Dermis microvascular lymphatic vessel endothelial cell (primary cell): ENCODE measurements at regions not wholly inside any gene's neighbourhood (a gene's known extent, or its start where the extent isn't known, plus 50 kb on each side); places are given as distances from the start of the nearest gene placed in this dataset.
A peak's percentile ranks its signal among the peaks of the same experiment; 100 is the strongest.
"Not testable (repeated sequence)": the region's sequence is repeated elsewhere in the genome, so short reads cannot be mapped to it uniquely, and the experiment has no call there.

Experiments
- DNase-seq, 2 donors: peaks; one replicate each; pipeline versions ENCODE4 v3.0.0 to v3.0.0-alpha.2; 2010; ENCODE audit warnings: low read depth in 2 of 2

GRCh38 chr4:138512756-138513155 lies 270.6 kb upstream of the SLC7A11 start:
- DNase-seq: no peak

DNA sequence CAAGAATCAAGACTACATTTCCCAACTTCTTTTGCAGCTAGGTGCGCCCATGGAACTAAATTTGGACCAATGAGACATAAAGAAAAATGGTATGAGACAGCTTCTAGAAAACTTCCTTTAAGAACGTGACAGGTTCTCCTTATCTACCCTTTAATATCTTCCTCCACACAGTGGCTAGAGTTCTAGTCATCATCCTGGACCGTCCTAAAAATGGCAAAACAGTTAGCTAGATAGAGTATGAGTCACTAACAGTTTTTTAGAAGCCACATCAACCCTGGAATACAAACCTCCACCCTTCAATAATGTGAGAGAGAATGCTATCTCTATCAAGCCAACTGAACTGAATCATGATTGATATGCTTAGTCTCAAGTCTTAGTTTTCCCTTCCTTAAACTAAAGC lies 267.9 kb upstream of the SLC7A11 start:
- DNase-seq: no peak

- no peak for DNase-seq
Measured at GRCh38 chr4:138509346-138509745, 267.2 kb upstream of the SLC7A11 start.

- no peak for DNase-seq
Measured at GRCh38 chr4:138507522-138507921, 265.4 kb upstream of the SLC7A11 start.

GRCh38 chr4:138501614-138502013 lies 259.5 kb upstream of the SLC7A11 start:
- DNase-seq: no peak

DNA sequence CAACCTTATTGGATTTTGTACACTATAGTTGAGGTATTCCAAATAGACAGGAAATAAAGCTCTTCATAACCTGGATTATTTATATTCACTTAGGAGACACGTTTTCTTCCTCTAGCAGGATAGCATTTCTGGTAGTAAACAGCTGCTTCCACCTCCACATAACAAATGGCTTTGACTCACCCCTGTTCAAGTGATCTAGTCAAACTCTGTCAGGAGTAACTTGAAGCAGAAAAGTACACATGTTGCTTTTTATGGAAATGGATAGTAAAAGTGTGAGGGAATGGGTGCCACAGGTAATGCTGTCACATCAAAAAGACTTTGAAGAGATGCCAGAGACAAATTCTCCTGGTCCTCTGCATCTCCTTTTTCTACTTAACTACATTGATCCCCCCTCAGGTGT lies 258.7 kb upstream of the SLC7A11 start:
- DNase-seq: no peak

DNA sequence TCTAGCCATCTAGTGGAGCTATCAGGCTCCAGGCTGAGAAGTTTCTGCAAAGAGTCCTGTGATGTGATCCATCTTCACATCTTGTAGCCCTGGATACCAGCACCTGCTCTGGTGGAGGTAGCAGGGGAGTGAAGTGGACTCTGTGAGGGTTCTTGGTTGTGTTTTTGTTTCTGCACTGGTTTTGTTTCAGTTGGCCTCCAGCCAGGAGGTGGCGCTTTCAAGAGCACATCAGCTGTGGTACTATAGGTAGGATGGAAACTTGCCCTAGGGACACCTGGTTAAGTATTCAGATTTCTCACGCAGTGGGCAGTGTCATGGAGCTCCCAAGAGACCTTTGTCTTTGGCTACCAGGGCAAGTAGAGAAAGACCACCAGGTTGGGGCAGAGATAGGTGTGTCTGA lies 257.5 kb upstream of the SLC7A11 start:
- no peak for DNase-seq

DNA sequence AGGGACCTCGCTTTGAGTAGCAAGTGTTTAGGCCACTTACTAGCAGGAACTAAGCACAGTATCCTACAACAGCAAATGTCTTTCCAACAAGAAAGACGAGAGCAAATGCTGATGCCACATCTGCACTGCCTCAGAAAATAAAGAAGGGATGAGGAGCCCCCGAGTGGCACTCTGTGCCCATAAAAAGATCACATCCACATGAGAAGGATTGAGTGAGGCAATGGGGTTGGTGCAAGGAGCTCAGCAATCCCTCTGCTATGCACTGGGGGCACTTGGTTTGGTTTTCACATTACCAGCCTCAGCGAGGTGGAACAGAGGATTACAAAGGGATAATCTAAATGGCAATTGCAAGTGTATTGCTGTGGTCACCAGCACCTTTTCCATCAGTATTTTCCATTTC lies 252.8 kb upstream of the SLC7A11 start:
- peak in 1 of 2 donors; percentile 61 for DNase-seq

- no peak for DNase-seq
Measured at GRCh38 chr4:138494116-138494515, 252.0 kb upstream of the SLC7A11 start.

- no peak for DNase-seq
Measured at GRCh38 chr4:138492176-138492575, 250.0 kb upstream of the SLC7A11 start.

DNA sequence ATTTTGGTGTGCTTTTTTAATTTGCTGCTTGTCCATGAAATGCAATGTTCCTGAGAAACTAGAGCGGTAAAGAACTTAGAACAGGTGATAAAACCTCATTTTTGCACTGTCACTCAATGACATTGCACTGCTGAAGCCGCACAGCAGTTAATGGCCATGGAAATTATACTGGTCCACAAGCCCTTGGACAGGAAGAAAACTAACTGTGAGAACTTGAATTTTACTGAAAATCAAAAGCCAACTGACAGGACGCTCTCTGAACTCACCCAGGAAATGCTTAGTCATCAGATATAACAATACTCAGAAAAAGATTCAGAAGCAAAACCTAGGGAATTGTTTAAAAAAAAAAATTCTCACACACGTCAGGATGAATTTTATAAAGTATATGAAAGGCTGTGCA lies 246.4 kb upstream of the SLC7A11 start:
- no peak for DNase-seq

- DNase-seq: no peak
Measured at GRCh38 chr4:138487670-138488069, 245.5 kb upstream of the SLC7A11 start.

DNA sequence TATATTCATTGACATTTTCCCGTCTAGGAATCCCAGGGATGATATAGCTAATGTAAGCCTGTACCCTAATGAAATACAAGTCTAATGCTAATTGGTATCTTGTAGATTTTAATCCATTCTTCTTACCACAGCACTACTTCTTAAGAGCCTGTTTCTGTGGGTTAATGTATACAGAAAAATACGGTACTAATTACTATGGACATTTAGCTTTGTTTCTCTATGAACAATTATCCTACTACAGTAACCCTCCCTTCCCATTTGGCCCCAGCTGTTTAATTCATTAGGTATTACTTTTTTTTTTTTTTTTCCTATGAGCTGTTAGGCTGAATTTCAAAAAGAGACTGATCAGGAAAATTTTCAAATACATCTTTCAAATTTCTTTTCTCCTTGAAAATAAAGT lies 245.1 kb upstream of the SLC7A11 start:
- no peak for DNase-seq

DNA sequence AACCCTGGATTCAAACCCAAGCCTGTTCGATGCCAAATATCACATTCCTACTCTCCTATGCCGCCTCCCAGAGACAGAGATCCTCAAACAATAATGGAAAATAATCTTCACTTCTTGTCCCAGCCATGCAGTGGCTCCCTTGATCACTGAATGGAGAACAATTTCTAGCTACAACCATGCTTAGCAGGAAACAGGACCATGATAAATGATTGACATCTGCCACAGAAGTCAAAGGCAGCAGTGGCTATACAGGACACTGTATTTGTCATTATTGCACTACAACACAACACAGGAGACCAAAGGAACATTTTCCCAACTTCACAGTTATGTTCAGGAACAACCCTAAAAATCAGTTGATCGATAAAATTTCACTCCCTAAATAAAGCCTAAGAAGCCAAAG lies 243.3 kb upstream of the SLC7A11 start:
- no peak for DNase-seq

- no peak for DNase-seq
Measured at GRCh38 chr4:138475116-138475515, 233.0 kb upstream of the SLC7A11 start.

GRCh38 chr4:138473339-138473738 lies 231.2 kb upstream of the SLC7A11 start:
- DNase-seq: no peak

DNA sequence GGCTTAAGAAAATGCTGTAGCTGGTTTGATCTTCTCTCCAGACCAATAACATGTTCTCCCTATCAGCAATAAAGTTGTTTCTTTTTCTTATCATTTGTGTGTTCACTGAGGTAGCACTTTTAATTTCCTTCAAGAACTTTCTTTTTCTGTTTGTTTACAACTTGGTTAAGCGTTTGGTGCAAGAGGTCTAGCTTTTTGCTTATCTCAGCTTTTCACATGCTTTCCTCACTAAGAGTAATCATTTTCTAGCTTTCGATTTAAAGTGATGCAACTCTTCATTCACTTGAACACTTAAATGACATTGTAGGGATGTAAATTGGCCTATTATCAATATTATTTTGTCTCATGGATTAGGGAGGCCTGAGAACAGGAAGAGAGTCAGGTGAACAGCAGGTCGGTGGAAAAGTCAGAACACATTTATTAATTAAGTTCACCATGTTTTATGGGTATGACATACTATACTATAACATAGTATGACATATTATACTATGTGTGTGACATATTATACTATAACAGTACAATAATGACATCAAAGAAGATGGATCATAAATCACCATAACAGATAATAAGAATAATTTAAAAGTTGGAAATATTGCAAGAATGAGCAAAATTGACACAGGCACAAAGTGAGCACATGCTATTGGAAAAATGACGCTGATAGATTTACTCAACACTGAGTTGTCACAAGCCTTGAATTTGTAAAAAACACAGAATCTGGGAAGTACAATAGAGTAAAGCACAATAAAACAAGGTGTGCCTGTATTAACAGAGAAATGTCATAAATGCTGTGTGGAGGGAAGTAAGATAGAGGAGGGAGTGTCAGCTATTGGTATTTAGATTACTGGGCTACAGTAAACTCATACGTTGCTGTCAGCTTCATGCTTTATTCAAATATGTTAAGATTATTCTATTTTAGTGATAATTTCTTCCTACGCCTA lies 218.6 kb upstream of the SLC7A11 start:
- no peak for DNase-seq

DNA sequence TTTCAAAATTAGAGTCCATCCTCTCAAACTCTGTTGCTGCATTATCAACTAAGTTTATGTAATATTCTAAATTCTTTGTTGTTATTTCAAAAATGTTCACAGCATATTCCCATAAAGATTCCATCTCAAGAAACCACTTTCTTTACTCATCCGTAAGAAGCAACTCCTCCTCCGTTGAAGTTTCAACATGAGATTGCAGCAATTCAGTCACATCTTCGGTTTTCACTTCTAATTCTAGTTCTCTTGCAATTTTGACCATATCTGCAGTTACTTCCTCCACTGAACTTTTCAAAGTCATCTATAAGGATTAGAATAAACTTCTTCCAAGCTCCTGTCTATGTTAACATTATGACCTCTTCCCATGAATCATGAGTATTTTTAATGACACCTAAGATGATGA lies 216.6 kb upstream of the SLC7A11 start:
- DNase-seq: no peak

GRCh38 chr4:138456349-138456748 lies 214.2 kb upstream of the SLC7A11 start:
- not testable (repeated sequence) for DNase-seq

GRCh38 chr4:138455097-138455496 lies 212.9 kb upstream of the SLC7A11 start:
- no peak for DNase-seq

DNA sequence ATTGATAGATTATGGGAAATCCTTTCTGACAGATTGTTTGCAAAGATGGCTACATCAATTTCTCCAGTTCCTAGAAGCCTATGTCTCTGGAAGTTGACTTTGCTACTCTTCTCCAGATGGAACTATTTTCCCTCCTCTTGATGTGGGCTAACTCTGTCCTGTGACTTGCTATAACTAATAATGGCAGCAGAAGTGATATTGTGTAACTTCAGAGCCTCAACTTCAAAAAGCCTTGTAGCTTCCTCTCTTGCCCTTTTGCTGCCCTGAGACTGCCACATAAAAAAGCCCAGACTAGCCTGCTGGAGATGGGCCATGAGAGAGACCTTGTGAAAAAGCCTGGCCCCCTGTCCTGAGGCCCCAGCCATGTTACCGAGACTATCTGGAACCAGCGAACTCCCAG lies 210.7 kb upstream of the SLC7A11 start:
- no peak for DNase-seq

DNA sequence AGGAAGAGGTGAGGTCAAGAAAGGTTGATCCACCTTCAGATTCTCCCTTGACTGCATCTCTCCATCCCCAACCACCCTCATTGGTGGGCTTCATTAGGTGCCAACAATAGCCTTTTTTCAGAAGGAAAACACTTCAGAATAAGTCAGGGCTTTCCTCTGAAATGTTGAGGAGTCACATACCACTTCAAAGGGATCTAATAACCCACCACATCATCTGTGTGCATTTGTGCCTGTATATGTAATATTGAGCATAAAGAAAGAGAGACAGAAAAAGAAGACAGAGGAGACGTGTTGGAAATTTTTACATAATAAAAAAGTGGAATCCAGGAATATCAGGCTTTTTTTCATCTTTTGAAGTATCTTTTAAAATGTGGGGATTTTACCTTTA lies 209.1 kb upstream of the SLC7A11 start:
- no peak for DNase-seq

DNA sequence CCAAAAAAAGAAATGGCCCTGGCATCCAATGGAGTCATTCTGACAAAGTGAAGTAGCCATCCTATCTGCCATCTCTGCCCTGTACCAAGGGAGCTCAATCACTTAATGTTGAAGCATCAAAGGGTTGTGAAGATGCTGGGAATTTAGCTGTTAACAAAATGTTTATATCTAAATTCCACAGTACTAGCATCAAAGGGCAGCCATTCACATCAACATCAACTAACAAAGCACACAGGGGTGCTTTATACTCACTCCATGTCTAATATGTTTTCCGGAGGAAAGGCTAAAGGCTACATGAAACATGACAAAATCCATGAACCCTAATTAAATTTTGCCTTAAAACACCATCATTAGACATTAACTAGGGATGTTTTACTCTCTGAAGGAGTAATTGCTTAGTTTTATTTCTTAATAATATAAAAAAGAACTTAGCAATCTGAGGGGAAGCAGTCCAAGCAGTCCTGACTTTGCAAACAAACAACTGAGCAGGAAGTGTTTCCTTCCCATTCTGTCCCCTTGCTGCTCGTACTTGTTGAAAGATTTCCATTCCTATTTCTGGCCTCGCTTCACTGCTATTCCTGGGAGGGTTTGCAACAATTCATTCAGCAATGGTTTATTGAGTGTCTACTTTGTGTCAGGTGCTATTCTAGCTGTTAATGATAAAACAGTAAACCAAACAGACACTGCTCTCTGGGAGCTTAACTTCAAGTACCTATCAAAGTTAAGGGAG lies 208.6 kb upstream of the SLC7A11 start:
- DNase-seq: peak in 1 of 2 donors; percentile 50
